Right renal cortex interstitium (tissue), 3 donors: ENCODE measurements at regions not wholly inside any gene's neighbourhood (a gene's known extent, or its start where the extent isn't known, plus 50 kb on each side); places are given as distances from the start of the nearest gene placed in this dataset.

Experiments used
- DNase-seq, 3 donors: peaks; one replicate each; pipeline ENCODE4 v3.0.0-alpha.2; 2013; ENCODE audit warnings: low read depth in 3 of 3, low spot score in 2 of 3

DNA sequence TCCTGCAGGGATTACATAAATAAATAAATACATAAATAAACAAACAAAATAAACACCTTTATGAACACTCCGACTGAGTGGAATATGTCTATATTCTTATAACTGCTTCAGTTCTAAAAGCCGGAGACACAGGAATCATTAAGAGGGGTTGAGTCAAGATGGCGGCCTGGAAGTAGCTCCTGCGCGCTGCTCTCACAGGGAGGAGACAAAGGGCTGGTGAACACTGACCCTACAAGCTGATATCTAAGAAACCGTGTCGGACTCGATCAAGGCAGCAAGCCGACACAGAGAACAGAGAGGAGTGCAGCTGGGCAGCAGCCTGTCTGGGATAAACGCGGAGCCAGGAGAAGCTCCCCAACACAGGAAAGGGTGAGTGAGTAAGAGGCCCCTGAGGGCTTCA lies 1098.6 kb upstream of the NCAM2 start:
- DNase-seq, result no peak

DNA sequence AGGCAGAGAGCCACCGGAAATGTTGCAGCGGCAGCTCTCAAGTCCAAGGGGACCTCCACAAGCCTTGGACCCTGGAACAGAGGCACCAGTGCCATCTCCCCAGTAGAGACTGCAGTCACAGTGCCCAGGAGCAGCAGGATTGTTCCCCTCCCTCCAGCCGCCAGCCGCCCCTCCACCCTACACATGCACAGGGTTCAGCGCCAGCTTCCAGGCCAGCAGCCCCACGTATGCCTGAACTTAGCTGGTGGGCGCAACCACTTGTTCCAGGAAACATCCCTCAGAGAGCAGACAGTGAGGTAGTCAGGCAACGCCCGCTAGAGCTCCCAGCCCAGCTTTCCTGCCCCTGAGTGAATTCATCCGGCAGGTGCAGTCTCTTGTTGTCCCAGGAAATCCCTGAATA lies 1098.1 kb upstream of the NCAM2 start:
- no peak for DNase-seq

DNA sequence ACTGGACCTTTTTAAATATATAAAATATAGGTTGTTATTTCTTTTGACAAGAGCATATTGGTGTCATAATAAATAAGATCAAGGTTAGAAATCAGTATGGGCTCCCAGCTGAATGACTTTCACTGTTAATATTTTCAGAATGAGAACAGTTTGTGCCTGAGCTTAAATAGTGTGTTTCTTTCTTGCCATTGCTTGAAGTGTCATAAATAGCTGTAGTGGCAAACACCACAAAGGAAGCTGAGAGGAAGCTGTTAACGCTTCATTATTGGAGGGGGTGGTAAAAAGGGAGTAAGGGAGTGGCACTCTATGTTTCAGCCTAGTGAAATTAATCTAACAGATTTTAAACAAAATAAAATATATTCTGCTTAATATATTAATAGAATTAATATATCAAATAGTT lies 1089.8 kb upstream of the NCAM2 start:
- no peak for DNase-seq

DNA sequence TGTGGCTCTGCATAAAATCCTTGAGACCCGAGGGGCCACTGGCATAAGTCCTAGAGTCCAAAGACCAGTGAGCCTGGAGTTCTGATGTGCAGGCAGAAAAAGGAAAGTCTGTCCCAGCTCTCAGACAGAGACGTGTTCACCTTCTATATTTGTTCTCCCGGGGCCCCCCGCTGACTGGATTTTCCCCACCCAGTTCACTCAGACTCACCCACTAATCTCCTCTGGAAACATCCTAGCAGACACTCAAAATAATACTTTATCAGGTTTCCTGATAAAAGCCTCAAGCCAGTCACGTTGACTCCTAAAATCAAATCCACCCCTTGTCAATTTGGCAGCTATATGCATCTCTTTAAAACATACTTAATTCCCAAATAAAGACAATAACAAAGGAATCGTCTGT lies 1084.2 kb upstream of the NCAM2 start:
- no peak for DNase-seq

DNA sequence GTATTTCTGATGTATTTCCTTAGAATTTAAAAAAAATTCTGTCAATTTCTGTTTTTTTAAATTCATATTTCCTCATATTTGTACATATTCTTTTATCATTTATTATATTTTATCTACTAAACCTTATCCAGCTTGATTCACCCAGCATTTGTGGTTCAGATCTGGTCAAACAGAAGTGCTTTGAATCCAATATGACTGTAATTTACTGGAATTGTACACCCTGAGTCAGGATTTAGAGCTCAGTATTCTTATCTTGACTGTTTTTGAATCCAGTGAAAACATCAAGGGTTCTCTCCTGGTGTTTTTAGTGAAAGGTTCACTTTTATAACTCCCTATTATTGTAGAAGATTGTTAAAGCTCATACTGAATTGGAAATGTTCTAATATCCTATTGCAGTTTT lies 1077.0 kb upstream of the NCAM2 start:
- DNase-seq, result no peak

DNA sequence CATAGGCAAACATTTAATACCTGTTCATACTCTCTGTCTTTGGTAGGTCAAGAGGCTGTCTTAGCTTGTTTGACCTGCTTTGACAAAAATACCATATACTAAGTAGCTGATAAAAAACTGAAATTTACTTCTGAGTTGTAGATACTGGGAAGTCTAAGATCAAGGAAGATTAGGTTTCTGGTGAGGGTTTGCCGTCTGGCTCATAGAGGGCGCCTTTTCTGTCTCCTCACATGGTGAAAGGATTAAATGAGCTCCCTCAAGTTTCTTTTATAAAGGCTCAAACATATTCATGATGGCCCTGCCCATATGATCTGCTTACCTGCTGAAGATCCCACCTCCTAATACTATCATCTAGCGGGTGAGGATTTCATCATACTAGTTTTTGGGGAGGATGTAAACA lies 1076.1 kb upstream of the NCAM2 start:
- DNase-seq, result no peak

DNA sequence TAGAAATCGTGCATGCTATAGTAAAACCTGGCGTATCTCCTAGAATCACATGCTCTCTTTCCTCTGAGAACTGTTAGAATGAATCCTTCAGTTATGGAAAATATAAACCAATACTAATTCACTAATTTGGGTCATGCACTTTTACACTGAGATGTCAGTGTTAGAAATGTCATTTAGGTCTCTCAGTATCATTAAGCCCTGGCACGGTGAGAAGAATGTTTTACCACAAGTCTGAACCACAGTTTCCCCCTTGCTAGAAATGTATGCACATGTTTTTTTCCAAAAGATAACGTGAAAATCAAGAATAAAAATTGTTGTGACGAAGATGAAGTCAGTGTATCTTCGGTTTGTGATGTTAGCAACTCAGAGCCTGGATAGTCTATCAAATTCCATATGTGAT lies 1062.7 kb upstream of the NCAM2 start:
- no peak for DNase-seq

DNA sequence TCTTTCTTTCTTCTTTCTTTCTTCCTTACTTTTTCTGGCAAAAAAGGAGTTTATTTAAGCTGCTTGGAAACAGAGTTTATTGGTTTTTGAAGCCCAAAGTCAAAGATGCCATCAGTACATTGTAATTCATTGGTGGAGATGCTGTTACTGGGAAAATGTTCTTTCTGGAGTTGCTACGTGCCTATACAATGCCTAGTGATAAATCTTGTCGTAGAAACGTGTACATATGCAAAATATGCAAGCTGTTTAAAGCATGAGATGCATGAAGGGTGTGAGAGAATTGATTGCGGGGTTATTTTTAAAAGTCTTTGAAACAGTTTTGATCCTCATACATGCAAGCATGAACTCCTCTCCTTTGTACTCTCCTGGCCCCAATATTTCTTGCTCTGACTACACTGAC lies 1060.6 kb upstream of the NCAM2 start:
- DNase-seq, result no peak

DNA sequence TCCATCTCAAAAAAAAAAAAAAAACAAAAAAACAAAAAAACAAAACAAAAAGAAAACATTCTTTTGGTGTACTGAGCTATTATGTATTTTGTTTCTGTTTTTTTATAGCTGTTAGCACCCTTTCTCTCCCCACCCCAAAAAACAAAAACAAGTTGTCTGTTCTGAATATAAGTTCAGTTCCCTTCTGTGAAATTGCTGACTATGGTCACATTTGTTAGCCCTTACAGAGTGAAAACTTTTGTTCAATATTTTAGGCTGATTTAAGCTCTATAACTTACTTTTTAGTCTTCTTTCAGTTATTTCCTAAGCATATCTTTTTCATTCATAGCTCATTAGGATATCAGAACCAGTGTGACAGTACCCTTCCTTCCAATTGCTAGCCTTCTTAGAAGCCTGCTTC lies 1056.6 kb upstream of the NCAM2 start:
- no peak for DNase-seq

DNA sequence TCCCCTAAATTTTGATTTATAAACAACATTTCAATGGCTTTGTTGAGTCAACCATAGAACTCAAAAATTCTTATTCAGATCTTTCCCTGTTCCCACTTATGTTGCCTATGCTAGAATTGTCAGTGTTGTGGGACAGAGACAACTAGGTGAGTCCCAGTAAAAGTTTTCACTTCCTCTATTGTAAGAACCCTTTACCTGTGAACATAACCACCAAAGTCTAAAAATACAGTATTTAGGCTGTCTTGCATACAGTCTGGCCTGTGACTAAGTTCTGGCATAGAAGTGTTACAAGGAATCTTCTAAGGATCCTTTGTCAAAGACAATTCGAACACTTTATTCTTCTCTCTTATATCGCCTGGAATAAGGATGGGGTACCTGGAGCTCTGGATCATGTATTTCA lies 1047.9 kb upstream of the NCAM2 start:
- no peak for DNase-seq

DNA sequence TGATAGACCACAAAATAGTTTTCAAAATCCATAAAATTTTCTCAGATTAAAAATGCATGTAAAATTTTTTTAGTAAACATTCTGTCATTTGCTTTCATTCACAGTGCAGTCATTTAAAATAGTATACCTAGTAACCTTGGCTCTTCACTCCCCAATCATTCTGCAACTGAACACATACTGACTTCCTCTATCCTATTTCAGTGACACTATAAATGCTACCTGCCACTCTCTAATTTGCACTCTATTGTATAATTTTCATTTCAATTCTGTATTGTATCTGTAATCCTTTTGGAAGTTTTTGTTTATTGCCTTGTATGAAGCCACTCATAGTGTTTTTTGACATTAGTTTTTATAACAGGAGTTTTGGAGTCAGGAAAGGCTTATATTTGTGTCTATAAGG lies 1029.1 kb upstream of the NCAM2 start:
- no peak for DNase-seq

DNA sequence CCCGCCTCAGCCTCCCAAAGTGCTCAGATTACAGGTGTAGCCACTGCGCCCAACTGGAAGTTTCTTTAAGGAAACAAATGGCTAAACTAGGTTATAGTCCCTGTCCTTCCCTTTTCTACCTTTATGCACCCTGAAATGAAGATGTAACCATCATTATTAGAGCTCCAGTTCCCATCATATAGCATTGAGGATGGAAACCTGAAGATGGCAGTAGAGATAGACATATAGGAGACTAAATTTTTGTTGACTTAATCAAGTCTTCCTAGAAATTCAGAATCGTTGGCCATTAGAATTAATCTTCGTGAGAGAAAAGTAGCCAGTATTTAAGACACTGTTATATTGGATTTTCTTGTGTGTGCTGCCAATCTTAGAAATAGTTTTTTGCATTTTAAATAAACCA lies 1016.3 kb upstream of the NCAM2 start:
- no peak for DNase-seq

DNA sequence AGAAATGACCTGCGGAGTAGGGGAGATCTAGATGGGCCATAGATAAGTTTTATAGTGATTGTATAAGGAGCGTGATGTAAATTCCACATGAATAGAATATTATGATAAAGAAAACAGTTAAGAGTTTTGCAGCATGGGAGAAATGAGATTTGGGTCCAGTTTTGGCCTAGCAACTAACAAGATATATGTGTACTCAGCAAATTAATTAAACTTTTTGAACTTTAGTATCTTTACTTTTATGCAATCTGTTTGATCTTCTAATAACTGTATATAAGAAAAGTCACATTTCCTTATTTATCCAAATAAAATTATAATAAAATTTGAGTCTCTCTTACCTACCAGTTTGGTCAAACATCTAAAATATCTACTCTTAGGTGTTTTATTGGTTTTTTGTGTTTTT lies 1011.8 kb upstream of the NCAM2 start:
- DNase-seq, result no peak

DNA sequence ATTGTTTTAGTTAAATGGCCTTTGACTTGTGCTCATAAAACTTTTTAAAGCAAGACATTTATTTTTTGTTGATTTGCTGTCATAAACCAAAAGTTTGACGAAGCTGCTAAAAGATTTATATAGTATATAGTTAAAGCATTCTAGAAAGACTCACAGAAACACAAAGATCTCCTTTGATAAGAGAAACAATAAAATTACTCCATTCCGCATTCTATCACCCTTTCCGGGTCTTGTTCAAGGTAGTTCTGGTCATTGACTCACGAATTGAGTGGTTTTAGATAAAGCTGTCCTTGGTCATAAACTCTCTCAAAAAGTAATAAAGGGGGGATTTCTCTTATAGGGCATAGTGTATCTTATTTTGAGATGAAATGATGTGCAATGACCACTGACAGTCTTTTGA lies 1010.5 kb upstream of the NCAM2 start:
- no peak for DNase-seq

DNA sequence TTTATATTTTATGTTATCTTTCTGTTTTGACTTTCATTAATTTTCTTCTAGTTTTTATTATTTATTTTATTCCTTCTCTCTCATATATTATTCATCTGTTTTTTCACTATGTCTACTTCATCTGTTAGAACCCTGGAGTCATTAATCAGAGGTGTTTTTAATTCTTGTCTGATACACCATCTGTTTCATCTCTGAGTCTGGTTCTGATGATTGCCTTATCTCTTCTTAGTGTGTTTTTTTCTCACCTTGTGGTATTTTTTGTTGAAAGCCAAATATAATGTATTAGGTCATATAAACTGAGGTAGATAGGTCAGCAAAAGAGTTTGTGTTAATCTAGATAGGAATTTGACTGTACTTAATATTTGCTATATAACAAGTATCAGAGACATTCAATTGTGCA lies 1005.7 kb upstream of the NCAM2 start:
- DNase-seq, result no peak

DNA sequence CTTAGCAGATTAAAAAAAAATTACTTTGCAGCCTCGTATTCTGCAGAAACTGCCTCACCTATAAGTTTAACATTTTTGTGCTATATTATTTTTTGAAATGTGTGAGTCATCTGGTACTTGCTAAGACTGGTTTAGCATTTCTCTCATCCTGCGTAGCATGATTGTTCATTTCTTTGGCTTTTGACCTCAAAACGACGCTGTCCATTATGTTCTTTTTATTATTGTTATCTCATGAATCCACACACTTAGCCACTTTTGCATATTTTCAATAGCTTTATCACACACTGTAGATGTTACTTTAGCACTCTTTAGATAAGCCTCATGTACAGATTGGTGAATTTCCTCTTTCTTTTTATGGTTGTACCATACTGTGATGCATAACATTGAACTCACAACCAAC lies 1004.9 kb upstream of the NCAM2 start:
- DNase-seq, result no peak

DNA sequence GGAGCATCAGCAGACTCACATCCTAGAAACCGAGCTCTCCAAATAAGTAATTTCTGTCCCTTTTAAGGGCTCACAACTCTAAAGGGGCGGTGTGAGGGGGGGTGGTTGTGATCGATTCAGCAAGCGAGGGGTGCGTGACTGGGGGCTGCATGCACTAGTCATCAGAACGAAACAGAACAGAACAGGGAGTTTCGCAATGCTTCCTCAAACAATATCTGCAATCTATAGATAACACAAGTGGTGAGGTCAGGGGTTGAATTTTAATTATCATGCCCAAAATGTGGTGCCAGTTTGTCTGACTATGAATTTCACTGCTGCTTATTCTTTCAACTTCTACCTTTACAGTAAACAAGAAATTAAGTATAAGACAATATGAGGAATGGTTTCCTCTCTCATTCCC lies 1003.0 kb upstream of the NCAM2 start:
- DNase-seq, result no peak

DNA sequence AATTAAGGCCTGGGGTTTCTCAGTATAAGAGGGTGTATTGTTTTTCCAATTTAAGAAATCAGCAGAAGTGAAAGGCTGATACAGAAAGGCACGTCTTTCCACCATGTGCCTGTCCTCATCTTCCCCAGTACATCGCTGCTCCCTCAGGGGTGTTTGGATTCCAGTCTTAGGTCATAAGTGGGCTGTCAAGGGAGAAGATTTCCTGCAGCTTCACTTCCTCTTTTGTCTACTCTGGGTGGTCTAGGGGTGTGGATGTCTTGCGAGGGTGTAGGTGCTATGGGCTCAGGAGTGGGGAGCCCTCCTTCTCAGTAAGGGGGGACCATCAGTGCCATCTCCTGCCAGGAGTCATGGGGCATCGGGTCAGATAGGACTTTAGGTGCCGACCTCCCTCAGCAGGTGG lies 999.8 kb upstream of the NCAM2 start:
- DNase-seq, result no peak

DNA sequence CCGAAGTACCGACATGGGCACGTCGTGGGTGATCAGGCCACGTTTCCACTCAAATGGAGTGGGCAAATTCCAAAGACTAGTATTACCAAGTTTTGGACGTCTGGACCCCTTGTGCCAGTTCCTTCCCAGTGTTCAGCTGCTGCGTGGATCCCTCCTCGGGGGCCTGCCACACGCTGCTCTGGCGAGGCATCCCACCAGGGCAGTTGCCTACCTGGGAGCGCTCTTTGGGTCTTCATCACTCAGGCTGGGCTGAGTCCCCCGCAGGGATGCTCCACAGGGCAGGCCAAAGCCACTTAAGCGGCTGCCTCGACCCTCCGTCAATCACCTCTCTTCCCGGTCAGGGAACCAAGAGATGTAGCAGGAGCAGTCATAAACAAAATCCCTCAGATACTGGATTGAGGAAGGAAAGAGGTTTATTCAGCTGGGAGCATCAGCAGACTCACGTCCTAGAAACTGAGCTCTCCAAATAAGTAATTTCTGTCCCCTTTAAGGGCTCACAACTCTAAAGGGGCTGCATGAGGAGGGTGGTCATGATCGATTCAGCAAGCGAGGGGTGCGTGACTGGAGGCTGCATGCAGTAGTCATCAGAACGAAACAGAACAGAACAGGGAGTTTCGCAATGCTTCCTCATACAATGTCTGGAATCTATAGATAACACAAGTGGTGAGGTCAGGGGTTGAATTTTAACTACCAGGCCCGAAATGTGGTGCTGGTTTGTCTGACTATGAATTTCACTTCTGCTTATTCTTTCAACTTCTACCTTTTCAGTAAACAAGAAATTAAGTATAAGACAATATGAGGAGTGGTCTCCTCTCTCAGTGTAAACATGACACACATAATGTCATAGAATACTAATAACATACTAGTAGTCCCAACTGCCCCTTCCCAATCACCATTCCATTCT lies 998.6 kb upstream of the NCAM2 start:
- DNase-seq, result no peak

DNA sequence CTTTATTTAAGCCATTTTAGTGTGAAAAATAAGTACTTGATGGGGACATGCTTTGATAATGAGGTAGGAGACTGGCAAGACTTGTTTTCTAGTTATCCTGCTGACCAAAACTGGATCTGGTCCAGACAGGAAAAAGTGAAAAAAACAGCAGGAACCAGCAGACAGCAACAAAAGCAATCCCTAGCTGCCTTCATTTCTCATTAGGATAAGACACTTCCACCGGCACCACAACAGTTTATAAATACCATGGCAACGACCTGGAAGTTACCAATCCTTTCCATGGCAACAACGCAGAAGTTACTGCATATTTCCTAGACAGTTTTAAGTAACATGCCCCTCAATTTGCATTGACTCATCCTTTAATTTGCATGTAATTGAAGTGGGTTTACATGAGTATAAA lies 993.8 kb upstream of the NCAM2 start:
- DNase-seq, result no peak

DNA sequence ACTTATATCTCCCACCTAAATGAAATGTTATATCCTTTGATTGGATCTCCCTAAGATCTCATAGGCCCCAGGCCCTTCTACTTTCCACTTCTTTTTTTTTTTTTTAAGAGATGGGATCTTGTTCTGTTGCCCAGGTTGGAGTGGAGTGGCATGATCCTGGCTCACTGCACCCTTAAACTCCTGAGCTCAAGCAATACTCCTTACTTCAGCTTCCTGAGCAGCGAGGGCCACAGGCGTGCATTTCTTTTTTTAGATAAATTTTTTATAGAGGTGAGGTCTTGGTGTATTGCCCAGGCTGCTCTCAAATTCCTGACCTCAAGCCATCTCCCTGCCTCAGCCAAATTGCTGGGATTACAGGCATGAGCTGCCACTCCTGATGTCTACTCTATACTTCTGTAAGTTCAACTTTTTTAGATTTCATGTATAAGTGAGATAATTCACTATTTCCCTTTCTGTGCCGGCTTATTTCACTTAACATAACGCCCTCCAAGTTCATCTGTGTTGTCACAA lies 987.5 kb upstream of the NCAM2 start:
- no peak for DNase-seq

DNA sequence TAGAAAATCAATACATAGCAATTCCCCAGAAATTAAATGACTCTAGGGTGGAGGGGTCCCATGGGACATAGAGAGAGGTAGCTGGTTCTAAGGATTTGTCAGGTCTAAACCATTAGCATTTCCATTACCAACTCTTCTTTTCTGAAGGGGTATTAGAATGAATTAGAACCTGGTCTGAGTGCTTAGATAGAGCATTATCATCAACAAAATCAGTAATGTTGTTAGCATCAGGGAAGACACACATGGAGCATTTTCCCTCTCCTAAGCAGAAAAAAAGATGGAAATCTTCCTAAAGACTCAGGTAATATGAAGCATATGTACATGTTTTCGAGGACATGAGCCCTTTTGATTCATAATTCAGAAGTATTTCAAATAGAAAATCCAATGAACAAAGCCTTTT lies 984.4 kb upstream of the NCAM2 start:
- DNase-seq, result no peak
